GM10266 (cell line): ENCODE measurements at regions not wholly inside any gene's neighbourhood (a gene's known extent, or its start where the extent isn't known, plus 50 kb on each side); places are given as distances from the start of the nearest gene placed in this dataset.

Experiments
- DNase-seq: peaks from one replicate; pipeline ENCODE4 v3.0.0; 2012; ENCODE audit errors: extremely low spot score
- CTCF ChIP-seq: IDR thresholded peaks from 2 replicates; pipeline ENCODE4 v1.5.1; 2012; ENCODE audit warnings: mild to moderate bottlenecking, low read depth; ENCODE audit not compliant: control insufficient read depth, insufficient read depth; ENCODE audit errors: missing control alignments

- no peak for TF ChIP-seq CTCF
- no peak for DNase-seq
These were observed 73.9 kb downstream of the WNT5A start for GRCh38 chr3:55413236-55413635.

- no peak for TF ChIP-seq CTCF
- no peak for DNase-seq
These were observed 74.6 kb downstream of the WNT5A start for GRCh38 chr3:55412545-55412944.

- TF ChIP-seq CTCF = no peak
- no peak for DNase-seq
These were observed 77.3 kb downstream of the WNT5A start for GRCh38 chr3:55409806-55410205.

GRCh38 chr3:55408193-55408826 is 78.8 kb downstream of the WNT5A start:
- TF ChIP-seq CTCF = no peak
- DNase-seq = no peak

GRCh38 chr3:55407426-55407820 is 79.7 kb downstream of the WNT5A start:
- no peak for DNase-seq
- TF ChIP-seq CTCF = no peak

GRCh38 chr3:55406696-55407425 is 80.2 kb downstream of the WNT5A start:
- no peak for DNase-seq
- no peak for TF ChIP-seq CTCF

- no peak for TF ChIP-seq CTCF
- no peak for DNase-seq
These were observed 81.7 kb downstream of the WNT5A start for GRCh38 chr3:55405436-55405835.
